Neural progenitor cell (in vitro differentiated cells): ENCODE measurements at regions not wholly inside any gene's neighbourhood (a gene's known extent, or its start where the extent isn't known, plus 50 kb on each side); places are given as distances from the start of the nearest gene placed in this dataset.

Source experiments
- DNase-seq: peaks from one replicate; pipeline ENCODE4 v3.0.0-alpha.2; 2016; ENCODE audit warnings: low spot score
- H2AFZ ChIP-seq: fragments of 200-600 bp; sonication (generic); replicated peaks from 2 replicates; pipeline ENCODE4 v1.6.1; 2016; ENCODE audit warnings: antibody characterized with exemption
- H3F3A ChIP-seq: fragments of 200-600 bp; sonication (generic); 2 replicates; pipeline ENCODE4 v1.6.1; 2016; ENCODE audit warnings: antibody characterized with exemption, low read depth
- H3K27ac ChIP-seq: fragments of 200-600 bp; sonication (generic); 2 replicates; pipeline ENCODE4 v1.5.1; 2016; ENCODE audit warnings: mild to moderate bottlenecking
- H3K27me3 ChIP-seq: fragments of 200-600 bp; sonication (generic); 2 replicates; pipeline ENCODE4 v1.6.1; 2016; ENCODE audit warnings: mild to moderate bottlenecking, moderate library complexity
- H3K36me3 ChIP-seq: fragments of 200-600 bp; sonication (generic); 2 replicates; pipeline ENCODE4 v1.5.1; 2016
- H3K4me1 ChIP-seq: fragments of 200-600 bp; sonication (generic); 2 replicates; pipeline ENCODE4 v1.6.1; 2016; ENCODE audit warnings: mixed run types
- H3K4me2 ChIP-seq: fragments of 200-600 bp; sonication (generic); 2 replicates; pipeline ENCODE4 v1.6.1; 2016
- H3K4me3 ChIP-seq: fragments of 200-600 bp; sonication (generic); 2 replicates; pipeline ENCODE4 v1.5.1; 2016
- H3K79me2 ChIP-seq: fragments of 200-600 bp; sonication (generic); 2 replicates; pipeline ENCODE4 v1.6.1; 2016; ENCODE audit warnings: low read depth
- H3K9ac ChIP-seq: fragments of 200-600 bp; sonication (generic); 2 replicates; pipeline ENCODE4 v1.6.1; 2016
- H3K9me3 ChIP-seq: fragments of 200-600 bp; sonication (generic); 2 replicates; pipeline ENCODE4 v1.5.1; 2016; ENCODE audit warnings: low read depth
- H4K20me1 ChIP-seq: fragments of 200-600 bp; sonication (generic); 2 replicates; pipeline ENCODE4 v1.6.1; 2016; ENCODE audit warnings: low read depth
- H3K27ac Mint-ChIP-seq: 3 replicates; pipeline ENCODE4 v1.8.0; 2021; ENCODE audit warnings: mixed read lengths
- H3K27me3 Mint-ChIP-seq: 2 replicates; pipeline ENCODE4 v1.8.0; 2022; ENCODE audit warnings: low read depth, mild to moderate bottlenecking, inconsistent platforms, moderate library complexity, mixed read lengths; ENCODE audit not compliant: insufficient read depth
- H3K36me3 Mint-ChIP-seq: 3 replicates; pipeline ENCODE4 v1.8.0; 2021; ENCODE audit warnings: mixed read lengths
- H3K4me1 Mint-ChIP-seq: 3 replicates; pipeline ENCODE4 v1.8.0; 2021; ENCODE audit warnings: mixed read lengths
- H3K4me3 Mint-ChIP-seq: 3 replicates; pipeline ENCODE4 v1.8.0; 2021; ENCODE audit warnings: mild to moderate bottlenecking, moderate library complexity, mixed read lengths
- H3K9me3 Mint-ChIP-seq: 3 replicates; pipeline ENCODE4 v1.8.0; 2020; ENCODE audit warnings: mixed read lengths
- CTCF ChIP-seq: fragments of 200-600 bp; sonication (generic); IDR thresholded peaks from 2 replicates; pipeline ENCODE4 v1.5.1; 2017; ENCODE audit warnings: antibody characterized with exemption, mild to moderate bottlenecking
- EZH2 ChIP-seq: fragments of 200-600 bp; sonication (generic); IDR thresholded peaks from 2 replicates; pipeline ENCODE4 v1.6.1; 2017; ENCODE audit warnings: antibody characterized with exemption, mild to moderate bottlenecking, moderate library complexity
- EZH2phosphoT487 ChIP-seq: fragments of 200-600 bp; sonication (generic); IDR thresholded peaks from 2 replicates; pipeline ENCODE4 v1.6.1; 2017; ENCODE audit warnings: antibody characterized with exemption

GRCh38 chr14:23801766-23802165 lies 151.8 kb upstream of the DHRS4 start:
- Histone ChIP-seq H4K20me1 (no peaks in the 10 kb centered on the region), H3K9ac (no peak overlapping the region), H2AFZ (no peak overlapping the region), H3K4me3 (no peak overlapping the region), H3K4me1 (no peaks in the 10 kb centered on the region), H3K27me3 (no peaks in the 10 kb centered on the region), H3K79me2 (no peaks in the 10 kb centered on the region), H3K27ac (no peak overlapping the region), H3K4me2 (no peak overlapping the region), H3K9me3 (peaks cover 31% of the 10 kb centered on the region), H3F3A (no peaks in the 10 kb centered on the region), H3K36me3 (no peaks in the 10 kb centered on the region)
- Mint-ChIP-seq H3K36me3 (no peaks in the 10 kb centered on the region), H3K4me1 (no peaks in the 10 kb centered on the region), H3K9me3 (peaks cover 4% of the 10 kb centered on the region), H3K27ac (no peak overlapping the region), H3K4me3 (no peak overlapping the region), H3K27me3 (peaks cover 4% of the 10 kb centered on the region)
- DNase-seq, result no peak
- no peak for TF ChIP-seq CTCF
- TF ChIP-seq EZH2phosphoT487, result no peak
- TF ChIP-seq EZH2, result no peak

GRCh38 chr14:23804817-23805216 lies 148.8 kb upstream of the DHRS4 start:
- Mint-ChIP-seq H3K36me3 (no peaks in the 10 kb centered on the region), H3K9me3 (peaks cover 3% of the 10 kb centered on the region), H3K4me3 (no peak overlapping the region), H3K27me3 (peaks cover 4% of the 10 kb centered on the region), H3K27ac (no peak overlapping the region), H3K4me1 (no peaks in the 10 kb centered on the region)
- DNase-seq, result no peak
- H3K4me1 ChIP-seq, result no peaks in the 10 kb centered on the region
- H3K36me3 ChIP-seq, result no peaks in the 10 kb centered on the region
- H3K79me2 ChIP-seq, result no peaks in the 10 kb centered on the region
- H3F3A ChIP-seq, result no peaks in the 10 kb centered on the region
- H3K9me3 ChIP-seq, result peaks cover 30% of the 10 kb centered on the region
- no peak overlapping the region for H3K27ac ChIP-seq
- TF ChIP-seq EZH2 (no peak), CTCF (no peak), EZH2phosphoT487 (no peak)
- no peak overlapping the region for H2AFZ ChIP-seq
- no peaks in the 10 kb centered on the region for H3K27me3 ChIP-seq
- no peak overlapping the region for H3K9ac ChIP-seq
- H3K4me3 ChIP-seq, result no peak overlapping the region
- H3K4me2 ChIP-seq, result no peak overlapping the region
- H4K20me1 ChIP-seq, result no peaks in the 10 kb centered on the region

- Histone ChIP-seq H3K9me3 (peaks cover 24% of the 10 kb centered on the region), H3K36me3 (no peaks in the 10 kb centered on the region), H3K4me3 (no peak overlapping the region), H3K4me1 (no peaks in the 10 kb centered on the region), H3K79me2 (no peaks in the 10 kb centered on the region), H3K9ac (no peak overlapping the region), H3F3A (no peaks in the 10 kb centered on the region), H3K4me2 (no peak overlapping the region), H2AFZ (no peak overlapping the region), H3K27ac (no peak overlapping the region), H4K20me1 (no peaks in the 10 kb centered on the region), H3K27me3 (no peaks in the 10 kb centered on the region)
- no peaks in the 10 kb centered on the region for H3K36me3 Mint-ChIP-seq
- H3K4me1 Mint-ChIP-seq, result no peaks in the 10 kb centered on the region
- H3K4me3 Mint-ChIP-seq, result no peak overlapping the region
- TF ChIP-seq CTCF (no peak), EZH2phosphoT487 (no peak), EZH2 (no peak)
- H3K9me3 Mint-ChIP-seq, result peaks cover 3% of the 10 kb centered on the region
- DNase-seq, result no peak
- no peak overlapping the region for H3K27ac Mint-ChIP-seq
- peaks cover 4% of the 10 kb centered on the region for H3K27me3 Mint-ChIP-seq
These were observed 147.8 kb upstream of the DHRS4 start for GRCh38 chr14:23805761-23806160.
